Esophagus squamous epithelium (tissue), 4 donors: ENCODE measurements at regions not wholly inside any gene's neighbourhood (a gene's known extent, or its start where the extent isn't known, plus 50 kb on each side); places are given as distances from the start of the nearest gene placed in this dataset.
"Not testable (repeated sequence)": the region's sequence is repeated elsewhere in the genome, so short reads cannot be mapped to it uniquely, and the experiment has no call there.

ENCODE experiments used
- CTCF ChIP-seq, 6 experiments: fragments of 450-650 bp in 4 of 6; fragments of 200-600 bp in 2 of 6; sonication (generic) in 2 of 6; IDR thresholded peaks; one replicate each; pipeline ENCODE4 v1.5.1; 2016 to 2019; ENCODE audit warnings: antibody characterized with exemption in 6 of 6, mild to moderate bottlenecking in 4 of 6, moderate library complexity in 4 of 6
- POLR2A ChIP-seq, 4 donors: fragments of 450-650 bp; IDR thresholded peaks; one replicate each; pipeline ENCODE4 v1.6.1; 2017; ENCODE audit warnings: antibody characterized with exemption in 4 of 4, mild to moderate bottlenecking in 4 of 4, moderate library complexity in 3 of 4

- not testable (repeated sequence) for TF ChIP-seq CTCF, POLR2A (IDR thresholded peaks at IDR 0.05)
Measured at GRCh38 chr2:87630892-87631291, 117.0 kb upstream of the PLGLB2 start.
